HepG2 (cell line): ENCODE measurements at regions not wholly inside any gene's neighbourhood (a gene's known extent, or its start where the extent isn't known, plus 50 kb on each side); places are given as distances from the start of the nearest gene placed in this dataset.

Experiments used
- ATAC-seq: fragments of 200-7000 bp; cut with Tn5 transposase; 3 replicates; pipeline ENCODE4 v1.9.1; 2020; ENCODE audit warnings: mild to moderate bottlenecking, moderate library complexity
- BruUV-seq: library from RNA; stranded (reverse); fragments of 400-500 nt; replicated peaks from 2 replicates; lab custom pipeline; 2021; lab: Mats Ljungman, UMichigan
- CTCF ChIA-PET: fragments of 300-600 bp; formaldehyde crosslinking; extraction: SDS; loops from one replicate; lab custom pipeline; 2021; ENCODE audit warnings: low total read pairs, inconsistent platforms, low intra/inter-chr PET ratio; lab: Yijun Ruan, JAX
- POLR2A ChIA-PET: fragments of 350-600 bp; sonication (Branson Sonifier 250); formaldehyde crosslinking; loops from one replicate; lab custom pipeline; 2020; ENCODE audit warnings: antibody characterized with exemption, inconsistent platforms; lab: Yijun Ruan, JAX
- DNase-seq: peaks from one replicate; pipeline ENCODE4 v3.0.0-alpha.2; 2015; ENCODE audit warnings: low spot score
- FAIRE-seq: peaks from 3 replicates; lab custom pipeline; 2011; peaks lifted over from hg19 to GRCh38; lab: Jason Lieb, UNC
- H2AFZ ChIP-seq: one replicate; pipeline ENCODE4 v1.6.1; 2011; ENCODE audit warnings: low read length, inconsistent platforms
- H3K27ac ChIP-seq: fragments of 300-600 bp; 3 replicates; pipeline ENCODE4 v1.8.0; 2011; ENCODE audit warnings: mixed run types, mild to moderate bottlenecking, mixed read lengths, low read length, inconsistent platforms; ENCODE audit not compliant: insufficient read depth; ENCODE audit errors: extremely low read length
- H3K27me3 ChIP-seq, 2 experiments: fragments of 200-600 bp in 1 of 2; 2 replicates in 1 of 2; 3 replicates in 1 of 2; pipeline versions ENCODE4 v1.6.0 to v1.8.0; 2011; ENCODE audit warnings: low read length in 2 of 2, mild to moderate bottlenecking in 2 of 2, moderate library complexity in 2 of 2, inconsistent platforms in 1 of 2; ENCODE audit not compliant: insufficient read depth in 2 of 2, control insufficient read depth in 1 of 2
- H3K36me3 ChIP-seq, 2 experiments: fragments of 200-600 bp in 1 of 2; replicated peaks in 1 of 2; 2 replicates in 1 of 2; 3 replicates in 1 of 2; pipeline versions ENCODE4 v1.5.1 to v1.8.0; 2011; ENCODE audit warnings: low read length in 2 of 2, inconsistent platforms in 1 of 2; ENCODE audit not compliant: insufficient read depth in 2 of 2, control insufficient read depth in 1 of 2
- H3K4me1 ChIP-seq: 2 replicates; pipeline ENCODE4 v1.5.1; 2012; ENCODE audit warnings: low read length, inconsistent platforms; ENCODE audit not compliant: insufficient read depth
- H3K4me2 ChIP-seq: 2 replicates; pipeline ENCODE4 v1.6.0; 2011; ENCODE audit warnings: low read depth, low read length, inconsistent platforms
- H3K4me3 ChIP-seq, 3 experiments: fragments of 200-600 bp in 1 of 3; sonication (generic), shearing (Covaris generic) in 1 of 3; replicated peaks in 1 of 3; 2 replicates each; pipeline ENCODE4 v1.5.1; 2011 to 2016; ENCODE audit warnings: low read length in 3 of 3, inconsistent platforms in 2 of 3, low read depth in 2 of 3, mild to moderate bottlenecking in 2 of 3, control low read depth in 1 of 3, mixed read lengths in 1 of 3; ENCODE audit not compliant: insufficient read depth in 1 of 3
- H3K79me2 ChIP-seq: one replicate; pipeline ENCODE4 v1.6.1; 2011; ENCODE audit warnings: low read length, inconsistent platforms; ENCODE audit not compliant: insufficient read depth
- H3K9ac ChIP-seq: 2 replicates; pipeline ENCODE4 v1.6.0; 2011; ENCODE audit warnings: mild to moderate bottlenecking, low read depth, low read length, inconsistent platforms; ENCODE audit not compliant: insufficient read depth
- H3K9me3 ChIP-seq: 2 replicates; pipeline ENCODE4 v1.5.1; 2012; ENCODE audit warnings: mild to moderate bottlenecking, low read length
- H4K20me1 ChIP-seq: 2 replicates; pipeline ENCODE4 v1.6.0; 2011; ENCODE audit warnings: inconsistent platforms, mild to moderate bottlenecking, low read length, moderate library complexity; ENCODE audit not compliant: insufficient read depth
- CREM ChIP-seq, 2 experiments: sonication (generic) in 1 of 2; formaldehyde crosslinking in 1 of 2; IDR thresholded peaks; 2 replicates each; pipeline versions ENCODE4 v1.4.0 to v1.6.1; 2016 to 2020; ENCODE audit warnings: antibody characterized with exemption in 1 of 2, mild to moderate bottlenecking in 1 of 2, missing genetic modification reagents in 1 of 2
- KMT2B ChIP-seq: IDR thresholded peaks from 2 replicates; pipeline ENCODE4 v1.6.1; 2016; ENCODE audit warnings: missing genetic modification reagents, missing compliant biosample characterization
- MAFG ChIP-seq: sonication (generic); formaldehyde crosslinking; IDR thresholded peaks from 2 replicates; pipeline ENCODE4 v1.5.1; 2020; ENCODE audit warnings: mild to moderate bottlenecking, missing genetic modification reagents
- NBN ChIP-seq: fragments of 450-650 bp; conservative IDR thresholded peaks from 2 replicates; pipeline ENCODE4 v1.6.1; 2017
- NCOA5 ChIP-seq: sonication (generic); formaldehyde crosslinking; IDR thresholded peaks from 2 replicates; pipeline ENCODE4 v1.4.0; 2020; ENCODE audit warnings: missing genetic modification reagents
- NRL ChIP-seq: sonication (generic); formaldehyde crosslinking; IDR thresholded peaks from 2 replicates; pipeline ENCODE4 v1.5.0; 2020; ENCODE audit warnings: missing genetic modification reagents, mild to moderate bottlenecking, moderate library complexity, borderline replicate concordance
- PITX1 ChIP-seq: sonication (generic); formaldehyde crosslinking; IDR thresholded peaks from 2 replicates; pipeline ENCODE4 v1.5.1; 2020; ENCODE audit warnings: mild to moderate bottlenecking, missing genetic modification reagents
- SP2 ChIP-seq: sonication (generic); formaldehyde crosslinking; IDR thresholded peaks from 2 replicates; pipeline ENCODE4 v1.5.1; 2020; ENCODE audit warnings: mild to moderate bottlenecking, missing genetic modification reagents
- ZFAT ChIP-seq: sonication (generic); formaldehyde crosslinking; conservative IDR thresholded peaks from 2 replicates; pipeline ENCODE4 v1.8.1; 2023; ENCODE audit warnings: missing genetic modification reagents, inconsistent platforms
- ZFYVE20 ChIP-seq: sonication (generic); formaldehyde crosslinking; IDR thresholded peaks from 2 replicates; pipeline ENCODE4 v1.8.0; 2023; ENCODE audit warnings: low read depth, mild to moderate bottlenecking, moderate library complexity, missing genetic modification reagents, borderline replicate concordance
- ZNF382 ChIP-seq: sonication (generic); formaldehyde crosslinking; IDR thresholded peaks from 2 replicates; pipeline ENCODE4 v1.5.0; 2020; ENCODE audit warnings: missing genetic modification reagents, mild to moderate bottlenecking, borderline replicate concordance
- ZSCAN20 ChIP-seq: sonication (generic); formaldehyde crosslinking; IDR thresholded peaks from 2 replicates; pipeline ENCODE4 v1.4.0; 2020; ENCODE audit warnings: missing genetic modification reagents, mild to moderate bottlenecking, borderline replicate concordance
- WGBS: methylation state at CpG from one replicate; pipeline ENCODE4 v1.1.6; 2017; ENCODE audit warnings: low lambda C conversion rate; 5-methylcytosine and 5-hydroxymethylcytosine counted together
- in situ Hi-C: cut with HindIII; loops from 2 replicates; pipeline ENCODE4 v1.10.0; 2017; ENCODE audit warnings: low pct_unique_long_range_greater_than_20kb; ENCODE audit not compliant: extremely low pct_ligation_motif_present
- intact Hi-C: fragments of 100-400 bp; cut with micrococcal nuclease; formaldehyde crosslinking; loops from one replicate; pipeline ENCODE4 v1.10.0; 2022; ENCODE audit not compliant: unreplicated experiment
- TF ChIP-seq, protein P1 (sequence below): sonication (generic); formaldehyde crosslinking; IDR thresholded peaks from 2 replicates; pipeline ENCODE4 v1.4.0; 2020; ENCODE audit warnings: missing genetic modification reagents
- TF ChIP-seq, protein P2 (sequence below): sonication (generic); formaldehyde crosslinking; IDR thresholded peaks from 2 replicates; pipeline ENCODE4 v1.5.0; 2020; ENCODE audit warnings: mild to moderate bottlenecking, missing genetic modification reagents, borderline replicate concordance
- TF ChIP-seq, protein P3 (sequence below): sonication (generic); formaldehyde crosslinking; IDR thresholded peaks from 2 replicates; pipeline ENCODE4 v1.5.0; 2020; ENCODE audit warnings: missing genetic modification reagents
- TF ChIP-seq, protein P4 (sequence below): sonication (generic); formaldehyde crosslinking; conservative IDR thresholded peaks from 2 replicates; pipeline ENCODE4 v1.4.0; 2020; ENCODE audit warnings: missing genetic modification reagents

DNA sequence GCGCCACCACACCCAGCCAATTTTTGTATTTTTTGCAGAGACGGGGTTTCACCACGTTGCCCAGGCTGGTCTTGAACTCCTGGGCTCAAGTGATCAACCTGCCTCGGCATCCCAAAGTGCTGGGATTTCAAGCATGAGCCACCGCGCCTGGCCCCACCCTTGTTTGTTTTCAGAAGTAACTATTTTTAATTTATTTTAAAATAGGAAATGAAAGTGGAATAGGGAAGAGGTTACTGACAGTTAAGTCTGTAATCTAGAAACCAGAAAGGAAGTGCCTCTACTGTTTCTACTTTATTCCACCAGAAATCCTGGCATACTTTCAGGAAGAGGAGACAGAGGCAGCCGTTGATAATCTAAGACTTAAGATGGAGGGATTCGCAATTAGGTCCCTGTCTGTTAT is 225.6 kb downstream of the TANC2 start:
- ChIA-PET POLR2A (no interaction called here), CTCF (no interaction called here)
- WGBS, result 32% methylated on average over 8 of the region's 8 CpGs
- no peak overlapping the region for H3K4me2 ChIP-seq
- DNase-seq (no peak), FAIRE-seq (no peak), ATAC-seq (no peak)
- no peaks in the 10 kb centered on the region for H3K36me3 ChIP-seq
- no peaks in the 10 kb centered on the region for H3K4me1 ChIP-seq
- no peak overlapping the region for H3K9ac ChIP-seq
- H3K4me3 ChIP-seq, result no peak overlapping the region
- H3K9me3 ChIP-seq, result no peaks in the 10 kb centered on the region
- intact Hi-C loops, result no loop called here
- no peaks in the 10 kb centered on the region for H4K20me1 ChIP-seq
- no TSS peak for BruUV-seq
- no peak overlapping the region for H2AFZ ChIP-seq
- no peaks in the 10 kb centered on the region for H3K27me3 ChIP-seq
- in situ Hi-C loops, result no loop called here
- H3K27ac ChIP-seq, result no peak overlapping the region
- H3K79me2 ChIP-seq, result no peaks in the 10 kb centered on the region
- no peak for TF ChIP-seq NRL (CRISPR knock-in tag)
- no peak for TF ChIP-seq ZSCAN20 (CRISPR knock-in tag)
- TF ChIP-seq CREM (IDR thresholded peaks at IDR 0.05), result no peak
- TF ChIP-seq CREM (CRISPR knock-in tag; IDR thresholded peaks at IDR 0.05), result no peak
- TF ChIP-seq PITX1 (CRISPR knock-in tag), result no peak
- TF ChIP-seq, protein P1, sequence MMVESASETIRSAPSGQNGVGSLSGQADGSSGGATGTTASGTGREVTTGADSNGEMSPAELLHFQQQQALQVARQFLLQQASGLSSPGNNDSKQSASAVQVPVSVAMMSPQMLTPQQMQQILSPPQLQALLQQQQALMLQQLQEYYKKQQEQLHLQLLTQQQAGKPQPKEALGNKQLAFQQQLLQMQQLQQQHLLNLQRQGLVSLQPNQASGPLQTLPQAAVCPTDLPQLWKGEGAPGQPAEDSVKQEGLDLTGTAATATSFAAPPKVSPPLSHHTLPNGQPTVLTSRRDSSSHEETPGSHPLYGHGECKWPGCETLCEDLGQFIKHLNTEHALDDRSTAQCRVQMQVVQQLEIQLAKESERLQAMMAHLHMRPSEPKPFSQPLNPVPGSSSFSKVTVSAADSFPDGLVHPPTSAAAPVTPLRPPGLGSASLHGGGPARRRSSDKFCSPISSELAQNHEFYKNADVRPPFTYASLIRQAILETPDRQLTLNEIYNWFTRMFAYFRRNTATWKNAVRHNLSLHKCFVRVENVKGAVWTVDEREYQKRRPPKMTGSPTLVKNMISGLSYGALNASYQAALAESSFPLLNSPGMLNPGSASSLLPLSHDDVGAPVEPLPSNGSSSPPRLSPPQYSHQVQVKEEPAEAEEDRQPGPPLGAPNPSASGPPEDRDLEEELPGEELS, result no peak
- no peak for TF ChIP-seq ZNF382
- TF ChIP-seq, protein P2, sequence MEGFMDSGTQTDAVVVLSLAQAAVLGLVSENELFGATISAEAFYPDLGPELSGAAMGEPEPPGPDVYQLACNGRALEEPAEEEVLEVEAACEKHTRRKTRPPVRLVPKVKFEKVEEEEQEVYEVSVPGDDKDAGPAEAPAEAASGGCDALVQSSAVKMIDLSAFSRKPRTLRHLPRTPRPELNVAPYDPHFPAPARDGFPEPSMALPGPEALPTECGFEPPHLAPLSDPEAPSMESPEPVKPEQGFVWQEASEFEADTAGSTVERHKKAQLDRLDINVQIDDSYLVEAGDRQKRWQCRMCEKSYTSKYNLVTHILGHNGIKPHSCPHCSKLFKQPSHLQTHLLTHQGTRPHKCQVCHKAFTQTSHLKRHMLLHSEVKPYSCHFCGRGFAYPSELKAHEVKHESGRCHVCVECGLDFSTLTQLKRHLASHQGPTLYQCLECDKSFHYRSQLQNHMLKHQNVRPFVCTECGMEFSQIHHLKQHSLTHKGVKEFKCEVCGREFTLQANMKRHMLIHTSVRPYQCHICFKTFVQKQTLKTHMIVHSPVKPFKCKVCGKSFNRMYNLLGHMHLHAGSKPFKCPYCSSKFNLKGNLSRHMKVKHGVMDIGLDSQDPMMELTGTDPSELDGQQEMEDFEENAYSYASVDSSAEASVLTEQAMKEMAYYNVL (CRISPR knock-in tag), result no peak
- TF ChIP-seq ZFAT (CRISPR knock-in tag), result no peak
- no peak for TF ChIP-seq NBN
- TF ChIP-seq, protein P3, sequence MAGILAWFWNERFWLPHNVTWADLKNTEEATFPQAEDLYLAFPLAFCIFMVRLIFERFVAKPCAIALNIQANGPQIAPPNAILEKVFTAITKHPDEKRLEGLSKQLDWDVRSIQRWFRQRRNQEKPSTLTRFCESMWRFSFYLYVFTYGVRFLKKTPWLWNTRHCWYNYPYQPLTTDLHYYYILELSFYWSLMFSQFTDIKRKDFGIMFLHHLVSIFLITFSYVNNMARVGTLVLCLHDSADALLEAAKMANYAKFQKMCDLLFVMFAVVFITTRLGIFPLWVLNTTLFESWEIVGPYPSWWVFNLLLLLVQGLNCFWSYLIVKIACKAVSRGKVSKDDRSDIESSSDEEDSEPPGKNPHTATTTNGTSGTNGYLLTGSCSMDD (CRISPR knock-in tag), result no peak
- no peak for TF ChIP-seq NCOA5 (CRISPR knock-in tag)
- TF ChIP-seq SP2 (CRISPR knock-in tag), result no peak
- no peak for TF ChIP-seq KMT2B (CRISPR knock-in tag)
- TF ChIP-seq MAFG (CRISPR knock-in tag), result no peak
- TF ChIP-seq, protein P4, sequence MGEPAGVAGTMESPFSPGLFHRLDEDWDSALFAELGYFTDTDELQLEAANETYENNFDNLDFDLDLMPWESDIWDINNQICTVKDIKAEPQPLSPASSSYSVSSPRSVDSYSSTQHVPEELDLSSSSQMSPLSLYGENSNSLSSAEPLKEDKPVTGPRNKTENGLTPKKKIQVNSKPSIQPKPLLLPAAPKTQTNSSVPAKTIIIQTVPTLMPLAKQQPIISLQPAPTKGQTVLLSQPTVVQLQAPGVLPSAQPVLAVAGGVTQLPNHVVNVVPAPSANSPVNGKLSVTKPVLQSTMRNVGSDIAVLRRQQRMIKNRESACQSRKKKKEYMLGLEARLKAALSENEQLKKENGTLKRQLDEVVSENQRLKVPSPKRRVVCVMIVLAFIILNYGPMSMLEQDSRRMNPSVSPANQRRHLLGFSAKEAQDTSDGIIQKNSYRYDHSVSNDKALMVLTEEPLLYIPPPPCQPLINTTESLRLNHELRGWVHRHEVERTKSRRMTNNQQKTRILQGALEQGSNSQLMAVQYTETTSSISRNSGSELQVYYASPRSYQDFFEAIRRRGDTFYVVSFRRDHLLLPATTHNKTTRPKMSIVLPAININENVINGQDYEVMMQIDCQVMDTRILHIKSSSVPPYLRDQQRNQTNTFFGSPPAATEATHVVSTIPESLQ (CRISPR knock-in tag), result no peak
- TF ChIP-seq ZFYVE20 (CRISPR knock-in tag), result no peak
